ENCODE measurements at regions not wholly inside any gene's neighbourhood (a gene's known extent, or its start where the extent isn't known, plus 50 kb on each side); places are given as distances from the start of the nearest gene placed in this dataset.

DNA sequence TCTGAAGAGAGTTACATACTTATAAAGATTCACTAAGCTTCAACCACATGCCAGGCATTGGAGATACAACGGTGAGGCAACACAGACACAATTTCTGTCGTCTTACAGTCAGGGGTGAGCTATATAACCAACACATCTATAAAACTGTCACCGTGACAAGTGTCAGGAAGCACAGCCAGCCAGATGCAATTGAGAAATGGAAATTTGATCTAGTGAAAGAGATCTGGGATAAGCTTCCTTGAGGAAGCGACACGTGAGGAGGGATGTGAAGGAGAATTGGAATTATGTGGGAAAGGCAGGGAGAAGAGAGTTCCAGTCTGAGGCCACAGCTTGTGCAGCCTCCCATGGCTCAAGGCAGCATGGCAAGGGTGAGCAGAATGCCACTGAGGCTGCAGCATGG is 50.9 kb upstream of the ZNF354B start:
- Histone ChIP-seq H3K36me3 (no peaks in the 10 kb centered on the region), H3K9me3 (replicated peaks in 1 of 11) (peaks cover 4 to 24% (median 11%) of the 10 kb centered on the region in 11 experiments; a peak in 17 of 22 replicates), H3K27me3 (no peaks in the 10 kb centered on the region), H3K4me1 (no peaks in the 10 kb centered on the region; a peak in 1 of 20 replicates), H3K27ac (no peak overlapping the region), H3K4me3 (no peak overlapping the region), H4K20me1 (no peaks in the 10 kb centered on the region), H3K9ac (no peak overlapping the region), H3K4me2 (no peak overlapping the region)
- no peak for TF ChIP-seq Cebpa-rat (IDR thresholded peaks at IDR 0.05)

DNA sequence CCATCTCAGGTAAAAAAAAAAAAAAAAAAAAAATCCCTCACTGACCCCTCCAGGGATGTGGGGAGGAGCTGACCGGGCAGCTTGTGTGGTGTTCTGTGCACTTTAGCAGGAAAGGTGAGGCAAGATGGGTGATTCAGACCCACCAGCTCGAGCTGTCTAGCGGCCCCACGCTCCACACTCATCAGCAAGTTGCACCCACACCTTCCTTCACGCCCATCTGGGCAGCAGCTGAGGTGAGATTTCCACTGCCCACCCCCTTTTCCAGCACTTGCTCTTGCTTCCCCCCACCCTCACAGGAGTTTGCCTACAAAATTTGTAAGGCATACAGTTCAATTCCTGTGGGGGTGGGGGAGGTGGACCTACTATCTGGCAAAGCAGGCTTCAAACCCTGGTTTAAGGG is 58.7 kb upstream of the ZNF354B start:
- TF ChIP-seq Cebpa-rat (IDR thresholded peaks at IDR 0.05), result no peak
- H3K4me3 ChIP-seq, result no peak overlapping the region
- no peaks in the 10 kb centered on the region for H3K27me3 ChIP-seq
- H3K4me1 ChIP-seq, result peaks cover 0 to 15% (median 12%) of the 10 kb centered on the region in 10 experiments; a peak in 17 of 20 replicates
- H3K9ac ChIP-seq, result no peak overlapping the region
- H3K36me3 ChIP-seq, result no peaks in the 10 kb centered on the region
- peaks cover 0 to 41% (median 17%) of the 10 kb centered on the region in 11 experiments; a peak in 16 of 22 replicates for H3K9me3 ChIP-seq (replicated peaks in 1 of 11)
- H4K20me1 ChIP-seq, result no peaks in the 10 kb centered on the region
- H3K27ac ChIP-seq, result no peak overlapping the region
- no peak overlapping the region for H3K4me2 ChIP-seq

DNA sequence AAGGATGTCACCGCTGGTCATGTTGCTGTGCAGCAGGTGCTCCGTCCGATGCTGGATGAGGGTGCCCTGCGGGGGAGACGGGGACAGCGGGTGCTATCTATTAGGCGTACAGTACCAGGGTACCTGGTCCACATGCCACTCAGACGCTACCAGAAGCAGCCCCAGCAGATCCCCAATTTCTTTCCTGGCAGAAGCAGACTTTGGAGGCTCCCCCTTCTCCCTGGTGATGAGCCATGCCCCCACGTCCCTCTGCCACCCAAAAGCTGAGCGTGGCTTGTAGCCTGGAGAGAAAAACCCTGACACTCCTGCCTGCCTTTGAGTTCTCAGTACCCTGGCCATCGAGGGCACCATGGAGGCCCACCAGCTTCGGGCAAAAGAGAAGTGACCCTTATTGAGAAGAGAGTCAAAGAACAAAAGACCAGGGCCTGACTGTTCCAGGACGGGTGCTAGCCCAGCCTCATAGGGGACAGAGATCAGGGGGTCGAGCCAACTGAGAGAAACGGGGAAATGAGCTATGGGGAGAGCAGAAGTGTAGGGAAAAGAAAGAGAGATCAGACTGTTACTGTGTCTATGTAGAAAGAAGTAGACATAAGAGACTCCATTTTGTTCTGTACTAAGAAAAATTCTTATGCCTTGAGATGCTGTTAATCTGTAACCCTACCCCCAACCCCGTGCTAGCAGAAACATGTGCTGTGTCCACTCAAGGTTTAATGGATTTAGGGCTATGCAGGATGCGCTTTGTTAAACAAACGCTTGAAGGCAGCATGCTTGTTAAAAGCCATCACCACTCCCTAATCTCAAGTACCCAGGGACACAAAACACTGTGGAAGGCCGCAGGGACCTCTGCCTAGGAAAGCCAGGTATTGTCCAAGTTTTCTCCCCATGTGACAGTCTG is 62.0 kb upstream of the ZNF354B start:
- Histone ChIP-seq H3K27ac (no peak overlapping the region), H3K4me1 (peaks cover 0 to 17% (median 12%) of the 10 kb centered on the region in 10 experiments; a peak in 17 of 20 replicates), H3K27me3 (no peaks in the 10 kb centered on the region), H3K9me3 (replicated peaks in 1 of 11) (peaks cover 0 to 24% (median 0%) of the 10 kb centered on the region in 11 experiments; a peak in 5 of 22 replicates), H3K9ac (no peak overlapping the region), H3K4me3 (no peak overlapping the region), H4K20me1 (no peaks in the 10 kb centered on the region), H3K36me3 (no peaks in the 10 kb centered on the region), H3K4me2 (peak overlapping the region in 9 of 11 experiments; percentile 9 to 62 (median 56); a peak in 16 of 22 replicates)
- TF ChIP-seq Cebpa-rat (IDR thresholded peaks at IDR 0.05), result no peak

DNA sequence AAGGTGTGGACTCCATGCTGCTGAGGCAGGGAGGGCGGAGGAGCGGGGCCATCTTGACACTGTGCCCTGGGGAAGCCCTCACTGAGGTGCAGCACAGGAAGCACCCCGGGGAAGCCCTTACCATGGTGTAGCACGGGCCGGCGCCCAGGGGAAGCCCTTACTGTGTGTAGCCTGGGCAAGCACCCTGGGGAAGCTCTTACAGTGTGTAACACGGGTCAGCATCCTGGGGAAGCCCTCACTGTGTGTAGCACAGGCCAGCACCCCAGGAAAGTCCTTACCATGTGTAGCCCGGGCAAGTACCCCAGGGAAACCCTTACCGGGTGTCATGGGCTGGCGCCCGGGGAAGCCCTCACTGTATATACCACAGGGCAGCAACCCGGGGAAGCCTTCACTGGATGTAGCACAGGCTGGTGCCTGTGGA is 62.6 kb upstream of the ZNF354B start:
- no peak overlapping the region for H3K4me3 ChIP-seq
- no peaks in the 10 kb centered on the region for H3K36me3 ChIP-seq
- peaks cover 0 to 17% (median 12%) of the 10 kb centered on the region in 10 experiments; a peak in 17 of 20 replicates for H3K4me1 ChIP-seq
- H3K27ac ChIP-seq, result no peak overlapping the region
- no peak for TF ChIP-seq Cebpa-rat (IDR thresholded peaks at IDR 0.05)
- no peaks in the 10 kb centered on the region for H3K27me3 ChIP-seq
- no peaks in the 10 kb centered on the region for H4K20me1 ChIP-seq
- H3K4me2 ChIP-seq, result peak overlapping the region; percentile 3 to 62 (median 53); a peak in 18 of 22 replicates
- peaks cover 0 to 24% (median 0%) of the 10 kb centered on the region in 11 experiments; a peak in 5 of 22 replicates for H3K9me3 ChIP-seq (replicated peaks in 1 of 11)
- H3K9ac ChIP-seq, result no peak overlapping the region

DNA sequence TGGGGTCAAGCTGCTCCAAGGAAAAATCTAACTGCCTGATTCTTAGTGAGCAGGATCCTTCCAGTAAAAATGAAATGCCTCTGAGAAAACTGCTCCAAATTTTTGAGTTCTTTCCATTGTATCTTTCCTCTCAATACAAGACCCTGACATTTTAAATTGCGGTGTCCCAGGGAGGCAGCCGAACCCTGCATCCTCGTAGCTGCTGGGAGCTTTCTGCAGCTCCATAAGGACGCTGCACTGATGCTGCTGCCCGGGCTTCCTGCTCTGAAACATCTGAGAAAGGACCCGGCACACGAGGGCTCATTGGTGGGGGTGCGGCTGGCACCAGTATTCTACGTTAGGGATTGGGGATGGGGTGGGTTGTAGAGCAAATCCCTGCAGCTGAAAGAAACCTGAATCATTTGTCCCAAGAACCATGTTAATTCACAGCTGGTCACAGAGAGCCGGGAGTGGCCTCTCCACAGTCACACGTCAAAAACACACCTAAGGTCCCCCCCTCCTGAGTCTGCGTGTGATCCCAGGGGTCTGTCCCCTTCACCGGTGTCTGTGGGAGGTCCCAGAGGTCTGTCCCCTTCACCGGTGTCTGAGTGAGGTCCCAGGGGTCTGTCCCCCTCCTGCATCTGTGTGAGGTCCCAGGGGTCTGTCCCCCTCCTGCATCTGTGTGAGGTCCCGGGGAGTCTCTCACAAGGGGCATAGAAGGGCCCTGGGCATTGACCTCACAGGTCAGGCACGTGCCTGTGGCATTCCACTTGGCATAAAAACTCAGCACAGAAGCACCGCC is 63.4 kb upstream of the ZNF354B start:
- peak overlapping the region; percentile 3 to 62 (median 53); a peak in 17 of 22 replicates for H3K4me2 ChIP-seq

DNA sequence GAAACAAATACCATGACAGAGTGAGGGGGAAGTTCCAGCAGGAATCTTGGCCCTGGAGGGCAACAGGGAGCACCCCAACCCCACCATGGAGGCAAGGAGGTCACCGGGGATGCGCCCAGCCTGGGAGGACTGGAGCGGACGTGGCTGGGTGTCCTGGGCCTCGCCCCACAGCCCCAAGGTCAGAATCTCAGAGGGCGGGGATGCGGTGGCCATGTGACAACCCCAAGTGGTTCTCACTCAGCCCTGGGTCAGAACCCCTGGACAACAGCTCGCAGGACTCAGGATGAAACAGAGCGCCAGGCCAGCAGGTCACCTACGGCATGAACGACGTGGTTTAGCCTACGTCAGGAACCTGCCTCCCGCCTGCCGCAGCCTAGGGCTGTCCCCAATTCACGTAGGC is 64.0 kb upstream of the ZNF354A start:
- no peak for TF ChIP-seq Cebpa-rat (IDR thresholded peaks at IDR 0.05)
- H3K27ac ChIP-seq, result no peak overlapping the region

More for the DNA sequence above, 63.4 kb upstream of the ZNF354B start:
- no peak overlapping the region for H3K4me3 ChIP-seq
- H3K36me3 ChIP-seq, result no peaks in the 10 kb centered on the region
- no peaks in the 10 kb centered on the region for H3K27me3 ChIP-seq
- no peak overlapping the region for H3K27ac ChIP-seq
- H4K20me1 ChIP-seq, result no peaks in the 10 kb centered on the region
- H3K4me1 ChIP-seq, result peaks cover 0 to 17% (median 12%) of the 10 kb centered on the region in 10 experiments; a peak in 17 of 20 replicates
- no peak for TF ChIP-seq Cebpa-rat (IDR thresholded peaks at IDR 0.05)
- H3K9ac ChIP-seq, result no peak overlapping the region
- peaks cover 0 to 20% (median 0%) of the 10 kb centered on the region in 11 experiments; a peak in 5 of 22 replicates for H3K9me3 ChIP-seq (replicated peaks in 1 of 11)

DNA sequence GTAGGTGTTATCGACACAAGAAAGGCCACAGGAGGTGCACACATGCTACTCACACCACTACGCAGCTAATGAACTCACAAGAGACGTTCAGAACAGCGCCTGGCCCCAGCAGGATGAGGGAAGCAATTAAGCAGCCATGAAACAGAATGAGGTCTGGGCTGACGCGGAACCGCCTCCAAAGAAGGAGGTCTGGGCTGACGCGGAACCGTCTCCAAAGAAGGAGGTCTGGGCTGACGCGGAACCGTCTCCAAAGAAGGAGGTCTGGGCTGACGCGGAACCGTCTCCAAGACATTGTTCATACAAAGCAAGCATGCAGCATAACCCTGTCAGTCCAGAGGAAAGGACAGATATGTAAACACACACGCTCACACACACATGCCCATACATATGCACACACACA is 63.2 kb upstream of the ZNF354A start:
- Histone ChIP-seq H3K4me3 (no peak overlapping the region), H3K27ac (no peak overlapping the region; a peak in 1 of 22 replicates), H3K4me1 (peaks cover 4 to 30% (median 14%) of the 10 kb centered on the region in 10 experiments; a peak in 17 of 20 replicates), H3K9ac (no peak overlapping the region), H3K4me2 (no peak overlapping the region), H4K20me1 (no peaks in the 10 kb centered on the region), H3K9me3 (replicated peaks in 1 of 11) (no peaks in the 10 kb centered on the region; a peak in 1 of 22 replicates), H3K36me3 (no peaks in the 10 kb centered on the region), H3K27me3 (no peaks in the 10 kb centered on the region)
- TF ChIP-seq Cebpa-rat (IDR thresholded peaks at IDR 0.05), result no peak

More for the DNA sequence above, 64.0 kb upstream of the ZNF354A start:
- Histone ChIP-seq H3K4me1 (peaks cover 4 to 26% (median 14%) of the 10 kb centered on the region in 10 experiments; a peak in 17 of 20 replicates), H3K9ac (no peak overlapping the region), H4K20me1 (no peaks in the 10 kb centered on the region), H3K27me3 (no peaks in the 10 kb centered on the region), H3K9me3 (replicated peaks in 1 of 11) (peaks cover 0 to 6% (median 0%) of the 10 kb centered on the region in 11 experiments; a peak in 2 of 22 replicates), H3K36me3 (no peaks in the 10 kb centered on the region), H3K4me3 (no peak overlapping the region), H3K4me2 (no peak overlapping the region)

DNA sequence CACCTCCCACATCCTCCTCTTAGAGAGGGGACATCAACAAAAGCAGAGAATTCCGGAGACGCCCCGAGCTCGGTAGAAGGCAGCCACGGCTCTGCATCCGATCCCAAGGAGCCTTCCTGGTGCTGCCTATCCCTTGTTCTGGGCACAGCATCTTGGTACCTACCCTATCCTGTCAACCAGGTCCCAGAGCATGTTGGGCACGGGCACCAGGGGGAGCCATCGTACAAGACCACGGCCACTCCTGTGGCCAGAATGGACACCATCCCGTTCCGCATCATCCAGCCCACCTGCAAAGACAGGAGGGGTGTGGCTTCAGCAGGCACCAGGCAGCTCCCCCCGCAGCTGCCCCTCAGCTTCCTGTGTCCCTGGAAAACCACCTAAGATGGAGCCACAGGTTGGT is 62.7 kb upstream of the ZNF354A start:
- Histone ChIP-seq H3K27ac (no peak overlapping the region; a peak in 1 of 22 replicates), H3K36me3 (no peaks in the 10 kb centered on the region), H3K9me3 (replicated peaks in 1 of 11) (no peaks in the 10 kb centered on the region), H4K20me1 (no peaks in the 10 kb centered on the region), H3K27me3 (no peaks in the 10 kb centered on the region), H3K4me3 (no peak overlapping the region), H3K9ac (no peak overlapping the region), H3K4me1 (peaks cover 4 to 30% (median 14%) of the 10 kb centered on the region in 10 experiments; a peak in 17 of 20 replicates), H3K4me2 (no peak overlapping the region)
- TF ChIP-seq Cebpa-rat (IDR thresholded peaks at IDR 0.05), result no peak

DNA sequence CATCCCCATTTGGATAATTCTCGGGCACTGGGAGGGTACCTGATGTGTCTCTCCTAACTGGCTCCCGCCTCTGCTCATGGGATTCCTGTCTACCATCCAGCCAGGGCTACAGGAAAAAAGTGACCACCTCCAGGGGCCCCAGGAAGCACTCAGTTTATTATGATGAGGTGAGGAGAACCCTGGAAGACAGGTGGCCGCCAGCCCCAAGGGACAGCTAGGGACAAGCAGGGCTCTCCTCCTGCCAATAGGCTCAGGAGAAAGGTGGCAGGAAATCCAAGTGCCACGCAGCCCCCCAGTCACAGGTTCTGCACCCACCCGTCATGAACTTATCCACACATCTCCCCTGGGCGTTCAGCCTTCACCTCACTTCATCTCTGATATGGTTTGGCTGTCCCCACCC is 61.5 kb upstream of the ZNF354A start:
- Histone ChIP-seq H3K27me3 (no peaks in the 10 kb centered on the region), H3K27ac (no peak overlapping the region), H3K36me3 (no peaks in the 10 kb centered on the region), H3K4me2 (no peak overlapping the region), H3K9me3 (replicated peaks in 1 of 11) (no peaks in the 10 kb centered on the region), H3K4me3 (no peak overlapping the region), H4K20me1 (no peaks in the 10 kb centered on the region), H3K9ac (no peak overlapping the region), H3K4me1 (peaks cover 6 to 36% (median 11%) of the 10 kb centered on the region in 10 experiments)
- TF ChIP-seq Cebpa-rat (IDR thresholded peaks at IDR 0.05), result no peak

All from BLaER1 treated with 17β-estradiol and CSF1 and Interleukin-3, amounts not matched to agents 10 nM and 100 nM (cell line).